HCT116 (cell line): ENCODE measurements at regions not wholly inside any gene's neighbourhood (a gene's known extent, or its start where the extent isn't known, plus 50 kb on each side); places are given as distances from the start of the nearest gene placed in this dataset.

Experiments used
- EZH2 ChIP-seq: fragments of 200-600 bp; sonication (generic); IDR thresholded peaks from 2 replicates; pipeline ENCODE4 v1.6.1; 2017; ENCODE audit warnings: antibody characterized with exemption, mixed run types
- JUND ChIP-seq: IDR thresholded peaks from 2 replicates; pipeline ENCODE4 v1.6.1; 2012
- POLR2A ChIP-seq: IDR thresholded peaks from 2 replicates; pipeline ENCODE4 v1.7.0; 2011; ENCODE audit warnings: borderline replicate concordance; ENCODE audit not compliant: insufficient read depth, insufficient read length; ENCODE audit errors: extremely low read depth
- TCF7L2 ChIP-seq: IDR thresholded peaks from 2 replicates; pipeline ENCODE4 v1.7.0; 2011; ENCODE audit warnings: borderline replicate concordance, inconsistent platforms; ENCODE audit not compliant: insufficient read depth, insufficient read length; ENCODE audit errors: extremely low read depth
- ZNF274 ChIP-seq: fragments of 200-500 bp; sonication (Bioruptor generic); IDR thresholded peaks from 2 replicates; pipeline ENCODE4 v1.6.1; 2014; ENCODE audit warnings: mild to moderate bottlenecking, low read depth, low read length, inconsistent platforms
- TF ChIP-seq, protein P1 (sequence below), 3 experiments: fragments of 200-600 bp in 1 of 3; sonication (generic) in 1 of 3; IDR thresholded peaks in 2 of 3; conservative IDR thresholded peaks in 1 of 3; 2 replicates each; pipeline ENCODE4 v1.5.1; 2012 to 2017; ENCODE audit warnings: low read depth in 2 of 3, low read length in 2 of 3, antibody characterized with exemption in 1 of 3, borderline replicate concordance in 1 of 3, control low read depth in 1 of 3, mild to moderate bottlenecking in 1 of 3, mixed read lengths in 1 of 3, mixed run types in 1 of 3, moderate library complexity in 1 of 3; ENCODE audit not compliant: insufficient read depth in 1 of 3

DNA sequence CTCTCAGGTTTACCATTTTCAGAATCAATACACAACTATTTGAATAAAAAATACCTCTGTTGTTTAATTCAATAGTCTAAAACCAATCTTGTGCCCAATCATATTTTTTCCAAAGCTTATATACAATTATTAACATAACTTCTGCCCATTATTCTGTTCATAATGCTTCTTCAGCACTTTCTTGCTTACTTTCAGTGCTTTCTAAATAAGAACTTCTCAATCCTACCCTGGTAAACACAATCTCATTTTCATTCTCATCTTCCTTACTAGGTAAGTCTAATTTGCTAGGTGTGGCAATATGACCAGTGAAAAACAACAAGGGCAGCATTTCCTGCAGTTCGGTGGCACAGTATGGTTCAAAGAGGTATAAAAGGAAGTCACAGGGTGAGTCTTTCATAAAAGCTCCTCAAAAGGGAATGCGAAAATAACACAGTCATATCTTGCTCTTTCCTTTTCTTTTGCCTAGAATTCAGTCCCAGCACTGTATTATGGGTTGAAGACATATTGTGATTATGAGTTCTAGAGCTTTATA, 103.5 kb downstream of the FOXG1 start:
- TF ChIP-seq, protein P1, sequence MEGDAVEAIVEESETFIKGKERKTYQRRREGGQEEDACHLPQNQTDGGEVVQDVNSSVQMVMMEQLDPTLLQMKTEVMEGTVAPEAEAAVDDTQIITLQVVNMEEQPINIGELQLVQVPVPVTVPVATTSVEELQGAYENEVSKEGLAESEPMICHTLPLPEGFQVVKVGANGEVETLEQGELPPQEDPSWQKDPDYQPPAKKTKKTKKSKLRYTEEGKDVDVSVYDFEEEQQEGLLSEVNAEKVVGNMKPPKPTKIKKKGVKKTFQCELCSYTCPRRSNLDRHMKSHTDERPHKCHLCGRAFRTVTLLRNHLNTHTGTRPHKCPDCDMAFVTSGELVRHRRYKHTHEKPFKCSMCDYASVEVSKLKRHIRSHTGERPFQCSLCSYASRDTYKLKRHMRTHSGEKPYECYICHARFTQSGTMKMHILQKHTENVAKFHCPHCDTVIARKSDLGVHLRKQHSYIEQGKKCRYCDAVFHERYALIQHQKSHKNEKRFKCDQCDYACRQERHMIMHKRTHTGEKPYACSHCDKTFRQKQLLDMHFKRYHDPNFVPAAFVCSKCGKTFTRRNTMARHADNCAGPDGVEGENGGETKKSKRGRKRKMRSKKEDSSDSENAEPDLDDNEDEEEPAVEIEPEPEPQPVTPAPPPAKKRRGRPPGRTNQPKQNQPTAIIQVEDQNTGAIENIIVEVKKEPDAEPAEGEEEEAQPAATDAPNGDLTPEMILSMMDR (IDR thresholded peaks at IDR 0.05 in 2 of 3, conservative IDR thresholded peaks at IDR 0.05 in 1 of 3; ENCODE audit: borderline replicate concordance in 1 of 3, insufficient read depth in 1 of 3, low read depth in 2 of 3, low read length in 2 of 3), result no peak
- TF ChIP-seq EZH2, result no peak
- TF ChIP-seq POLR2A, result no peak
- no peak for TF ChIP-seq JUND
- TF ChIP-seq TCF7L2, result no peak
- no peak for TF ChIP-seq ZNF274
